HG03196 (cell line): ENCODE measurements at regions not wholly inside any gene's neighbourhood (a gene's known extent, or its start where the extent isn't known, plus 50 kb on each side); places are given as distances from the start of the nearest gene placed in this dataset.

Experiments used
- ATAC-seq: cut with Tn5 transposase; IDR thresholded peaks from one replicate; pipeline ENCODE4 v1.9.1; 2021; ENCODE audit not compliant: unreplicated experiment

DNA sequence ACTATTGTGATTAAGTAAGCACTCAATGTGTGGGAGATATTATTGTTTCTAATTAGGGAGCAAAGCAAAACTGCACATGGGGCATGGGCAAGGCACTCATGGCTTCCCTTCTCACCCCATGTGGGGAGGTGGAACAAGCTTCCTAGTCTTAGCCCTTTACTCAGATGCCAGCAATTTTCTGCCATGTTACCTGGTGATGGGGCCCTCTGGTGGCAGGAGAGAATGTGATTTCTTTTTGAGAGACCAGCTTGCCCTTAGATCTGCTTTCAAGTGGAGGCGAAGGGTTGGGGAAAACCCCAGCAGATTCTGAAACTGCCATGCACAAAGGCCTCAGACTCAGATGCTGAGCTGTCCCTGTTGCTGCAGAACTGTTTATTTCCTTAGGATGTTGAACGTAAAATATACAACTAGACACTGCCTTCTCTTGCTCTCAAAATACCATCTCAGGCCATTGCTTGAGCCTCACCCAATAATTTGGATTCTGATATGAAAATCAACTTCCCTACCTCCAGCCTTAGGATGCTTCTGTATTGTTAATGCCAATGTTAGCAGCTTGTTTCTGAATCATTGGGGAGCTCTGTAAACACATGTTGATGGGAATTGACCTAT is 130.2 kb upstream of the TPRG1 start:
- ATAC-seq, result peak; percentile 98

DNA sequence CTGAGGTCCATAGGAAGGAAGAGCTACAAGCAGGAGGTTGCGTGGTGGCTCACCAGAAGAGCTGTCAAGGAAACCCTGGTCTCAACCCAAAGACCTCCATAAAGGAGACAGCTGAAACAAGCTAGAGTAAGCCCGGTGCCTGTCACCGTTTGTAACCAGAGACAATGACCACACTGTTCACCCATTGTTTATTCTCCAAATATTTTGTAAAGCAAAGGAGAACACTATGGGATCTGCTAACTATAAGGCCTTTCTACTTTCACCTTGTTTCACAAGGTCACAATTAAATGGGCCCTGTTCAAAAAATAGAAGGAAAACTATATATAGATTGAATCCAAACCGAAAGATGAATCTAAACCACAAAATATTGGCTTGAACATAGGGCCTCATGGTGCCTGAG is 128.9 kb upstream of the TPRG1 start:
- no peak for ATAC-seq

DNA sequence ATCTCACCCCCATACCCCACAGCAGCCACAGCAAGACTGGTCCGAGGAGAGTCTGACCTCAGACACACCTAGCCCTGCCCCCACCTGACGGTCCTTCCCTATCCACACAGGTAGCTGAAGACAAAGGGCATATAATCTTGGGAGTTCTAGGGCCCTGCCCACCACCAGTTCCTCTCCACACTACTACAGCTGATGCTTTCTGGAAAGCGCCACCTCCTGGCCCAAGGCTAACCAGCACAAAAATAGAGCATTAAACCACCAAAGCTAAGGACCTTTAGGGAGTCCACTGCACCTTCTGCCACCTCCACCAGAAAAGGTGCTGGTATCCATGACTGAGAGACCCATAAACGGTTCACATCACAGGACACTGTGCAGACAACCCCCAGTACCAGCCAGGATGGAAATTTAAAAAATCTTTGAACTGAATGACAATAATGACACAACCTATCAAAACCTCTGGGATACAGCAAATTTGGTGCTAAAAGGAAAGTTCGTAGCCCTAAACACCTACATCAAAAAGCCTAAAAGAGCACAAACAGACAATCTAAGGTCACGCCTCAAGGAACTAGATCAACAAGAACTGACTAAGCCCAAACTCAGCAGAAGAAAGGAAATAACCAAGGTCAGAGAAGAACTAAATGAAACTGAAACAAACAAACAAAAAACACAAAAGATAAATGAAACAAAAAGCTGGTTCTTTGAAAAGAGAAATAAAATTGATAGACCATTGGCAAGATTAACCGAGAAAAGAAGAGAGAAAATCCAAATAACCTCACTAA is 122.1 kb upstream of the TPRG1 start:
- ATAC-seq, result no peak

DNA sequence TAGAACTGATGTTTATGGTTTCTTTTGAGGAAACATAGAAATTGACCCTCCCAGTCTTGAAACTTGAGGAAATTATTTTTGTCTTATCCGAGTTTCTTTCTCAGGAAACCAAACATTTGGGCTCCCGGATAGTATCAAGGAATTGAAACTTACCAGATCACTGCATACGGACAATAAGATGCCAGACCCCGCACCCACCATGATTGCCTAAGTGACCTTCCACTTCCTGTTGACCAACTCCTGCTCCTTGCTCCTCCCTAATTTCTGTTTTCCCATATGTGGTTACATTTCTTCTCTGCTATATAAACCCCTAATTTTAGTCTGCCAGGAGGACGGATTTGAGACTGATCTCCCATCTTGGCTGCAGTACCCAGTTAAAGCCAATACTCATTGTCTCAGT is 118.4 kb upstream of the TPRG1 start:
- no peak for ATAC-seq

DNA sequence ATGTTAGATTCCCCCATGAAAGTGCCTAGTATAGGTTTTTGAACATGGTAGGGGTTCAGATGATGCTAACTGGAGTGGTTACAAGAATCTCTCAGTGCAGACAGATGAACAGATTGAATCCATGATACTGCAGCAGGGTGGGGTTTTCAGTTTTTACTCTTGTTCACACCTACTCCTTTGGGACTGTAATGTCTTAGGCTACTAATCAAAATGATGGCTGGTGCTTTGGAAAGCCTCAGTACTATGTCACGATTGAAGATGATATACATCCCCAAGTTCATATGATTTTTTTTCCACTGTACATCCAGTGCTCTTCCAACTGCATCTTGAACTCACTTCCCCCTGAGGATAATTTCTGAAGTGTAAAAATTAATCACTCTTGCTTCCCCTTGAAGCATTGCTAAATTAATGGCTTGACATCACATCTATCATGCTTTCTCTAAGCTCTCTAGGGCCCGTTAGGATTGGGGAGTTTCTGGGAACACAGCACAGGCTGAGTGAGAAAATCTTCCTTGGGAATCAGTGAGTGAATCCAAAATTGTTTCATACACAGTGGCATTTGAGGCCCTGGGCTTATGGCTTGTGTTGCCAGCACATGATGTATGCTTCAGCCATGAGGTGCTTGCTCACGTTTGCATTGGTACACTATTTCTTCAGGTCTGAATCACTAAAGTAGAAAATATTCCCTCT is 115.0 kb upstream of the TPRG1 start:
- no peak for ATAC-seq

DNA sequence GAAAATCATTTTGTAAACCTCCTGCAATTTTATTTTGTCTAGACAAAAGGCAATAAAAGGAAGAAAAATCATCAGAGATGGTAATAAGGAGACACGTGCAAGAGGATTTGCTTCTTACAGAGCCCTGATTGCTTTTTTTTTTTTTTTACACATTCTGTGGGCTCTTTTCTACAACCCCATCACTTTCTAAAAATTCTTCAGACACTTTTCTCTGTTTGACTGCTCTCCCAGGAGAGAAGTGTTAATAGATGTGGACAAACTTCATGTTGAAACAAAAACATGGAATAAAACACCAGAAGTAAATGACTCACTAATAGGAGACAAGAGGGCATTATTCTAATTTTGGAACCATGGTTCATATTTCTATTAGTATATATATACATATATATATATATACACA is 114.4 kb upstream of the TPRG1 start:
- ATAC-seq, result no peak

DNA sequence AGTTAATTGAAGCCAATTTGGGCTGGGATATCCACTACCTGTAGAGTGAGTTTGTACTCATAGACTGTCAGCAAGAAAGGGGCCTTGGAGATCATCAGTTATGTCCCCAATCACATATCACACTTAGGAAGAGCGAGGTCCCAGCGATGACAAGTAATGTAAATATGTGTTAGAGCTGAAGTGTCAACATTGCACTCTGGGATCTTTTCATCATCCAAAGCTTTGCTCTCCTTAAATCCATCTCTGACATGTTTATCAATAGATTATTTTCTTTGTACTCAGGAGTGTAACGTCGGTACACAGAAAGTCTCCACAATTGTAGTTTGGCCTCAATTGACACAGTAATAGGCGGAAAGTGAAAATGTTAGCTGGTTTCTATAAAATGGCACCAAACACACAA is 113.7 kb upstream of the TPRG1 start:
- ATAC-seq, result no peak

DNA sequence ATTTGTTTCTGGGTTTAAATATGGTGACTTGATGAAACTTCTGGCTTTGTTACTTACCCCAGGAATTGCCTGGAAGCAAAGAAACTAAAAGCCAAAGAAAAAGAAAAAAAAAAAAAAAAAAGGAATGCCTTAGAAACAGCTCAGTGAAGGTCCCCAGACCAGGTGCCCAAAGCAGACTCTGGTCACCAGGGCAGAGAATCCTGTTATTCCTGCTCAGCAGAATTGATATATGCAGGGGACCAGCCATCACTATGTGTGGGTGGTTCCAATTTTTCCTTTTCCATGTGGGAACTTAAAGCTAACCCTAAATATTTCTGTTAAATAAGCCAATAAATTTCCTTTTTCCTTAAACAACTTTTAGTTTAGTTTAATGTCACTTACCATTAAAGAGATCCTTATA is 100.8 kb upstream of the TPRG1 start:
- no peak for ATAC-seq

DNA sequence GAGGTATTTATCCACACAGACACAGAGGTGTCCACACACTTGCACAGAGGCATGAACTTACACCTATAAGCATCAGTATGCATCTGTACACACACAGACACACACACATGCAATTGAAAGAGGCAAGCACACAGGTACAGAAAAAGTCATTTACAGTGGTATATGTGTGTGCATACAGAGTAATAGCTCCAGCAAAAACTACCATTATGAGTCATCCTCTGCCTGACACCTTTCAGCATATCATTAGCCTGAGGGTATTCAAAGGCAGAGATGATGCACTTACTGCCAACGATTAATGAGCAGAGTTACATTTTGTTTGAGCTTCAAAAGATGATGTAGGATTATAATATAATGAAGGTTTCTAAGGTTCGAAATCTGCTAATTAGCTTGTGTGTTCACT is 100.3 kb upstream of the TPRG1 start:
- ATAC-seq, result no peak

DNA sequence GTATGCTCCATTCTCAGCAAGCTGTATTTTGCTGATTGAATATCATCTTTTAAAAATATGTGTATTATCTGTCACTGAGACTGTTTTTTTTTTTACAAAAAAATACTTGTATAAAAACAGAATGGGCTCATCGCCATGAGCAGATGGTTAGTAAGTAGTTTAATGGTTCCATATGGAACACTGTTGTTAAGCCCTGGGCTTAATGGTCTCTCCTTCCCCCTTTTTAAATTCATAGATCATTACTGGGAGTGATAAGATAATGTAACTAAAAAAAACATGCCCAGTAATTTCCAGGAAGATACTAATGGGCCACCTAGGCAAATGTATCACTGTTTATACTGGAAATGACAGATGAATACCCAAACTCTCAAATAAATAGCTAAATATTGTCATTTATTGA is 95.3 kb upstream of the TPRG1 start:
- ATAC-seq, result no peak

DNA sequence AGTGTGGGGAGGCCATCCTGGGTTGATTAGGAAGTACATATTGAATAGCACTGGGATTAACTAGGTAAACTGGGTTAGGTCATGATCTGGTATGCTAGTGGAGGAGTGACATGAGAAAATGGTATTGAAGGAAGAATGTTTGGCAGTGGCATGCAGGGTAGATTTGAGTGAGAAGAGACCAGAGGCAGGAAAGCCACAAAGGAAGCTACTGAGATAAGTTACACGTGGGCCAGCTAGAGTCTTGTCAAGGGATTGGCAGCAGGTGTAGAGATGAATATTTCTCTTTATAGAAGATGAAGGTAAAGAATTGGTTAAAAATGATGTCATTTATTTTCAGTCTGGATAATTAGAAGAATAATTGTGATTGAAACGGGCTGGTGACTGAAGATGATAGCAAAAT is 91.0 kb upstream of the TPRG1 start:
- no peak for ATAC-seq

DNA sequence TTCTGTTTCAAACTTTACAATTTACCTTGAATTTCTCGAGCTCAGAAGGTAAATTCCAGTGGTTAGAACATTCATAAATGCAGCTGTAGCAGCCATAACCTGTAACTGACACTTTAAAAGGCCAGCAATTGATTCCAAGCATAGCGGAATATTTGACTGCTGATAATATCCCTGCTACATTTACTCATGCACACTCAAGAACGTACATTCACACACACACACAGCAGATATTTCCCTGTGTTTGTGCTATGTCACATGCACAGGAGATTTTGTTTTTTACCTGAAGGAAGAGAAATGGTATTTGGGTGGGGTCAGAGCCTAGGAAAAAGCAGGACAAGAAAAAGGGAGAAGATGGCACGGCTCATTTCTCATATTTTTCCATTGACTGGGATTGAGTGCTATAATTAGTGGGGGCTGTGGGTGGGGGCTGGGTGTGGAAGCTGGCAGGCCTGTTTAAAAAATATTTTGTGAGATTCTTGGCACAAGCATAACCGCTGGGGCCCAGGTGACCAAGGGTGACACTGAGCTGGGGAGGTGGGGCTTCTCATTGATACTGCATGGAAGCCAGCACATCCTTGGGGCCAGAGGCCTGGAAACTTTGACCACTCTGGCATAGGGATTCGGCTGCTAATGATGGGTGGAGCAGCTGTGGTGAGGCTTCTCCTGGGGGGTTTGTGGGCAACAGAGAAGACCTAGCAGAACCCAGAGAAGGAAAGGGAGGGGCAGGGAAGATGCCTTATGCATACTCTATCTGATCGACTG is 88.9 kb upstream of the TPRG1 start:
- ATAC-seq, result no peak

DNA sequence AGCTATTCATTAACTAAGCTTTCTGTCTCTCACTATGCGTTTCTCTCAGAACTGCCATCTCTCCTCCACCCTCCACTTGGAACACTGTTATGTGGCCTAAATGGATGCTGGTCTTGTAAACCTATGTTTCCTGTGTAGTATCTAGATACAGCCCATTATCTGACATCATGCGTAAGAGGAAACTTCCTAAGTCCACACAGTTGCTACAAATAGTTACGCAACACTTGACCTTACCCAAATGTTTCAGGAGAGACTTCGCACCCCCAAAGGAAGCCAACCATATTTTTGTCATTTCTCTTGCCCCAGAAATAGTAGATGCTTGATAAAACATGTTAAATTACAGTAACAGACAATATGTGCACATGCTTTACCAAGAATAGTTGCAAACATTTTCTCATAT is 87.2 kb upstream of the TPRG1 start:
- ATAC-seq, result no peak

DNA sequence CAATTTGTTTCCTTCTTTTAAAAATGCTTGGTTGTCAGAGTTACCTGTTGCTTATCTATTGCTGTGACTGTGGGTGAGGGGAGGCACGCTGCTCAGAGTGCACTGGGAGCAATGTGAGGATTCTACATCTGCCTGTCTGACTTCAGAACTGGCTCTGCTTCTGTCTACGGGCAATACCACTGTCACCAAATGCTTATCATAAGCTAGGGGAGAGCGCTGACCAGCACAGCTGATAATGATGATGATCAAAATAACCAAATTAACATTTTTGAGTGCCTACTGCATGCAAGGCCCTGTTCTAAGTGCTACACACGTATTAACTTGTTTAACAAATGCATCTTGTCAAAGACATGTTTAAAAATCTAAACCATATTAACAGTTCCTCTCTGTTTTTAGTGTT is 79.2 kb upstream of the TPRG1 start:
- no peak for ATAC-seq

DNA sequence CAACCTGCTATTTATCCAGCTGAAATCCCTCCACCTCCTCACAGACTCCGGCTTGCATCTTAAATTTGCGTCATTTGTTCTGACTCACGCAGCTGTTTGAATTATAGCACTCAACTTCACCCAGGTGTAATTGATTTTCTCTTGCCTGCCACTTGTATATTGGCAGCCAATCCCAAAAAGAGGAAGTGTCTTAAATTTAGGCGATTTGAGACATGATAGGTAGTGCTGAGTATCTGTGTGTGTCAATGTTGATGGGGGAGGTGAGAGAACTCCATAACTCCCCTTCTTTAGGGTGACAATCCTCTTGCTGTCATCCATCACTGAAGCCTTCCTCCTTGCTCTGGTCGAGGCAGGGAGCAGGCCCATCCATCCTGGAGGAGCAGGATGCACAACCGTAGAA is 77.2 kb upstream of the TPRG1 start:
- no peak for ATAC-seq

DNA sequence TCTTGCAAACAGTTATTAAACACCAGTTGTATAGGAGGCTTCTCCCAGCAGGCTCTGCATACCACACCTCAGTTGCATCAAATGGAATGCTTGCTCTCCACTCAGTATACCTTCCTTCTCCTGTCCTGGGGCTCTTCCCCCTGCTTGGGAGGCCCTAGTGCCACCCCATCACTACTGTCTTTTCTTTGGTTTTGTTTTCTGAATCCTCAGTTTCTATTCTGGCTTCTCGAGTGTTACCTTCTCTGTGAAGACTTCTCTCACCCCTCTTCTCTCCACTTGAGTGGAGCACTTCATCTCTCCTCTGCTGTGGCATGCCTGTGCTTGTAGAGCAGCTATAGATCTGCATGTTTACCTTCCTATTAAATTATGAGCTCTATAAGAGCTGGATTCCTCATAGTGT is 75.7 kb upstream of the TPRG1 start:
- ATAC-seq, result no peak

DNA sequence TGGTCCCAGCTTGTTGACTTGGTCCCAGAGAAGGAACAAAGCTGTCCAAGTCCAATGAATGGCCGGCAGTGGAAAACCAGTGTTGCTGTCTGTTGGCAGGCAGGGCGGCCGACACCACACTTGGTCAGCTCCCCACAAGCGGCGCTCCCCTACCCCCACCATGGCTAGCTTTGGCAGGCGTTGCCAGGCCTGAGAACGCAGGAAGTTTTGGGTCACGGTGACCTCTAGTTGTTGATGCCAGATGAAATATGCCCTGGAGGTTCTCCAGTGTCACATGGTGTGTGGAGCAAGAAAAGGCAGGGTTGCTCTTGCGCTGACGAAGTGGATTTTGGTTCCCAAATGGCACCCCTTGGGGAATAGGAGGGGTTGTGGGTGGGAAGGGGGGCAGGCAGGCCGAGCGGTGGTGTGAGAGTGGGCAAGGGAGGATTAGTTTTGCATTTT is 72.7 kb upstream of the TPRG1 start:
- no peak for ATAC-seq

DNA sequence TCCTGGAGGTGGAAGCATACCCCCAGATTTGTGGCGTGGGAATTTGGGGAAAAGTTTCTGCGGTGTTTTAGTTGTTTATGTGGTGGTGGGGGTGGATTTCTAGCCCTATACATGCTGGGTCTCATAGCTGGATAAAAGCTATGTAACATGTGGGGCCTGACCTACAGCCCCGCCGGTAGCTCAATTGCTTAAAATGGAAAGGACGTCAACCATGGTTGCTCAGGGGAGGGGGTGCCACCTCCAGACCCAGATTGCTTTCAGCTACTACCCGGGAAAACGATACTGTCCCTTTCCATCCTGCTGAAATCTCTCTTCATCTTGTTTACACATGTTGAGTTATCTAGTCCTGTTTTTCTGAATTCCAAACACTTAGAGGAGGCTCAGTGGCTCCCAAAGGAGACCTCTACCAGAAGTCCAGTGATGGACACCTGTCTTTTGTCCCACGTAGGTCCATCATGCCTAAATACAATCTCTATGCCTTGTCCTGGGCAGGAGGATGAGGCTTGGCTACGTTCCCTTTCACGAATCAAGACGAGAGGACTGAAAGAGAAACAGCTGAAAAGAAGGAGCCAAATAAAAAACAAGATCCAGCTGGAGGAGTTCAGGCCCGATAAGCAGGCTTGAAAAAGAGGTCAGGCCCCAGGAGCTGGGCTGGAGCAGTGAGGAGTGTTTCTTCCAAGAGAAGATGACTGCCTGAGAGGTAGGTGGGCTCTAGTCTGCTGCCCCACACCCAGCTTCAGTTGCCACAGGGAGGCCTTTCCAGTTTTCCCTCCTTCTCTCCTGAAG is 72.1 kb upstream of the TPRG1 start:
- ATAC-seq, result no peak

DNA sequence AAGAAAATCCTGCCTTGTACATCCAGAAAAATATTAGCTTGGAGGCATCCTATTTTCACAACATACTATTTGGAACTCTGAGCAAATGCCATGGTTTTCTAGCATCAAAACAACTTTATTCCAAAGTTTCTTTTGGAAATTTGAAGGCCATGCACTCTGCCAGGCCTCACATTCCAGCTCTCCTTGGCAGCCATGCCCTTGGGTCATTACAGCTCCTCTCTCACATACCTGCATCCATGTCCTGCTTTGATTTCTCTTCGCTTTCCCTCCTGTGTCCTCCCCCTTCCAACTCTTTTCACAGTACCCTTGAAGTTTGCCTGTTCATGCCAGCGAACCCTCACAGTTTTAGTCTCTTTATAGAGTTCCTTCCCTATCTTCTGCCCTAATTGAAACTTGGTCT is 70.9 kb upstream of the TPRG1 start:
- ATAC-seq, result no peak

DNA sequence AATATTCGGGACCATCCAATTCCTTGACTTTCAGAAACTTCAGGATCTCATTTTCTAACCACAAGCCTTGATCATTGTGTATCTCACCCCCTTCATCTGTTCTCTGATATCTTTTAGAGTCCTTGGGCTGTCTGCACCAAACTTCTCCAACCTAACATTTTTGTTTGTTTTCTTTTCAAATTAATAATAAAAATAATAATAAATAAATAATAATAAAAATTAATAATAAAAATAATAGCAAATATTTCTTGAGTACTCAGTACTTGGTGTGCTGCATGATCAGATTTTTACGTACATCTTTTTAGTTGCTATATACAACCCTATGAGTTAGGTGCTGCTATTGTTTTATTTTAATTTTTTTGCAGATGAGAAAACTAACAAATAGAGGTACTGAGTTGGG is 70.2 kb upstream of the TPRG1 start:
- ATAC-seq, result no peak

DNA sequence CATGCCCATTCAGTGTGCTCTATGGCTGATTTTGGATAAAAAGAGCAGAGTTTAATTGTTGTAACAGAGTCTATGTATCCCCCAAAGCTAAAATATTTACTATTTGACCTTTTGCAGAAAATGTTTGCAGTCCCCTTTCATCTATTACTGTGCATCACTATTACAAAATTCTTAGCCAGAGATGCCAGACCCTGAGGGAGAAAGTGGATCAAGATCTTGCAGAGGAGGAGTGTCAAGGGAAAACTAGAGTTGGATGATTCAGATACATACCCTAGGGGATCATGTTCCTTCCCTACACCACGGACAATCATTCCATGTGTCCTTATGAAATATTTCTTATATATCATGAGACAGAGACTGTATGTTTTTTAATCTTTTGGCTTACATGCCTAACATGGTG is 68.6 kb upstream of the TPRG1 start:
- no peak for ATAC-seq
